Neural progenitor cell (in vitro differentiated cells): ENCODE measurements at regions not wholly inside any gene's neighbourhood (a gene's known extent, or its start where the extent isn't known, plus 50 kb on each side); places are given as distances from the start of the nearest gene placed in this dataset.

Experiments used
- EZH2 ChIP-seq: fragments of 200-600 bp; sonication (generic); IDR thresholded peaks from 2 replicates; pipeline ENCODE4 v1.6.1; 2017; ENCODE audit warnings: antibody characterized with exemption, mild to moderate bottlenecking, moderate library complexity
- TF ChIP-seq, protein P1 (sequence below): fragments of 200-600 bp; sonication (generic); IDR thresholded peaks from 2 replicates; pipeline ENCODE4 v1.5.1; 2017; ENCODE audit warnings: antibody characterized with exemption, mild to moderate bottlenecking

DNA sequence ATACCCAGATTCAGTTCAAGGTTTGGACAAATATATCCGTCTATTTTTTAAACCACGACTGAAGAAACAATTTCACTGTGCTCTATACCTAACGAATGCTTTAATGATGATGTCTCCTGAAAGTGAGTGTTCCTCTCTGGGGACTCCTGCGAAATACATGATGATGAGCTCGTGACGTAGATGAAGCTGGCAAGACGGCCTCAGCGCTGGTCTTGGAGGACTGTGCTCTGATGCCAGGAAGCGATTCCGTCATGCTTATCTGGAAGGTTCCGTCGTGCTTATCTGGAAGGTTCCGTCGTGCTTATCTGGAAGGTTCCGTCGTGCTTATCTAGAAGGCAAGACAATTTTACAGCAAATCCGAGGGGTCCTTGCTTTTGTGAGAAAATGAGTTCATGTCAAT, 250.8 kb upstream of the IRX2 start:
- TF ChIP-seq, protein P1, sequence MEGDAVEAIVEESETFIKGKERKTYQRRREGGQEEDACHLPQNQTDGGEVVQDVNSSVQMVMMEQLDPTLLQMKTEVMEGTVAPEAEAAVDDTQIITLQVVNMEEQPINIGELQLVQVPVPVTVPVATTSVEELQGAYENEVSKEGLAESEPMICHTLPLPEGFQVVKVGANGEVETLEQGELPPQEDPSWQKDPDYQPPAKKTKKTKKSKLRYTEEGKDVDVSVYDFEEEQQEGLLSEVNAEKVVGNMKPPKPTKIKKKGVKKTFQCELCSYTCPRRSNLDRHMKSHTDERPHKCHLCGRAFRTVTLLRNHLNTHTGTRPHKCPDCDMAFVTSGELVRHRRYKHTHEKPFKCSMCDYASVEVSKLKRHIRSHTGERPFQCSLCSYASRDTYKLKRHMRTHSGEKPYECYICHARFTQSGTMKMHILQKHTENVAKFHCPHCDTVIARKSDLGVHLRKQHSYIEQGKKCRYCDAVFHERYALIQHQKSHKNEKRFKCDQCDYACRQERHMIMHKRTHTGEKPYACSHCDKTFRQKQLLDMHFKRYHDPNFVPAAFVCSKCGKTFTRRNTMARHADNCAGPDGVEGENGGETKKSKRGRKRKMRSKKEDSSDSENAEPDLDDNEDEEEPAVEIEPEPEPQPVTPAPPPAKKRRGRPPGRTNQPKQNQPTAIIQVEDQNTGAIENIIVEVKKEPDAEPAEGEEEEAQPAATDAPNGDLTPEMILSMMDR = no peak
- no peak for TF ChIP-seq EZH2
